AG09309 (cell line): ENCODE measurements at regions not wholly inside any gene's neighbourhood (a gene's known extent, or its start where the extent isn't known, plus 50 kb on each side); places are given as distances from the start of the nearest gene placed in this dataset.

Experiments used
- DNase-seq: peaks from one replicate; pipeline ENCODE4 v3.0.0-alpha.2; 2010; ENCODE audit warnings: low read depth
- H3K4me3 ChIP-seq: 2 replicates; pipeline ENCODE4 v1.5.1; 2011; ENCODE audit warnings: mild to moderate bottlenecking, low read depth, low read length, moderate library complexity; ENCODE audit not compliant: control insufficient read depth
- CTCF ChIP-seq: IDR thresholded peaks from 2 replicates; pipeline ENCODE4 v1.5.1; 2011; ENCODE audit warnings: mild to moderate bottlenecking, low read depth, low read length, inconsistent platforms; ENCODE audit not compliant: insufficient read depth, control insufficient read depth; ENCODE audit errors: missing control alignments

- no peak for TF ChIP-seq CTCF
- no peak overlapping the region for H3K4me3 ChIP-seq
- DNase-seq = no peak
These were observed 154.2 kb upstream of the NAV2 start for GRCh38 chr11:19558189-19558986.

- peak; percentile 92 for TF ChIP-seq CTCF
- H3K4me3 ChIP-seq = no peak overlapping the region
- DNase-seq = peak; percentile 29
These were observed 154.9 kb upstream of the NAV2 start for GRCh38 chr11:19557720-19558140.

GRCh38 chr11:19557185-19557584 is 155.5 kb upstream of the NAV2 start:
- no peak for TF ChIP-seq CTCF
- H3K4me3 ChIP-seq = no peak overlapping the region
- no peak for DNase-seq

GRCh38 chr11:19555266-19555665 is 157.4 kb upstream of the NAV2 start:
- H3K4me3 ChIP-seq = no peak overlapping the region
- no peak for TF ChIP-seq CTCF
- DNase-seq = no peak

GRCh38 chr11:19553683-19554333 is 158.8 kb upstream of the NAV2 start:
- TF ChIP-seq CTCF = peak; percentile 85
- DNase-seq = peak; percentile 13
- no peak overlapping the region for H3K4me3 ChIP-seq

- TF ChIP-seq CTCF = no peak
- H3K4me3 ChIP-seq = no peak overlapping the region
- DNase-seq = no peak
These were observed 159.9 kb upstream of the NAV2 start for GRCh38 chr11:19552656-19553260.
